ENCODE measurements at regions not wholly inside any gene's neighbourhood (a gene's known extent, or its start where the extent isn't known, plus 50 kb on each side); places are given as distances from the start of the nearest gene placed in this dataset.
A peak's percentile ranks its signal among the peaks of the same experiment; 100 is the strongest.
"Not testable (repeated sequence)": the region's sequence is repeated elsewhere in the genome, so short reads cannot be mapped to it uniquely, and the experiment has no call there.

- no peak for DNase-seq
Observed at GRCh38 chr2:7428454-7429204, 511.4 kb downstream of the RNF144A start.

GRCh38 chr2:7429733-7430132, 512.5 kb downstream of the RNF144A start:
- DNase-seq: no peak

GRCh38 chr2:7430421-7430868, 513.2 kb downstream of the RNF144A start:
- DNase-seq: no peak

DNA sequence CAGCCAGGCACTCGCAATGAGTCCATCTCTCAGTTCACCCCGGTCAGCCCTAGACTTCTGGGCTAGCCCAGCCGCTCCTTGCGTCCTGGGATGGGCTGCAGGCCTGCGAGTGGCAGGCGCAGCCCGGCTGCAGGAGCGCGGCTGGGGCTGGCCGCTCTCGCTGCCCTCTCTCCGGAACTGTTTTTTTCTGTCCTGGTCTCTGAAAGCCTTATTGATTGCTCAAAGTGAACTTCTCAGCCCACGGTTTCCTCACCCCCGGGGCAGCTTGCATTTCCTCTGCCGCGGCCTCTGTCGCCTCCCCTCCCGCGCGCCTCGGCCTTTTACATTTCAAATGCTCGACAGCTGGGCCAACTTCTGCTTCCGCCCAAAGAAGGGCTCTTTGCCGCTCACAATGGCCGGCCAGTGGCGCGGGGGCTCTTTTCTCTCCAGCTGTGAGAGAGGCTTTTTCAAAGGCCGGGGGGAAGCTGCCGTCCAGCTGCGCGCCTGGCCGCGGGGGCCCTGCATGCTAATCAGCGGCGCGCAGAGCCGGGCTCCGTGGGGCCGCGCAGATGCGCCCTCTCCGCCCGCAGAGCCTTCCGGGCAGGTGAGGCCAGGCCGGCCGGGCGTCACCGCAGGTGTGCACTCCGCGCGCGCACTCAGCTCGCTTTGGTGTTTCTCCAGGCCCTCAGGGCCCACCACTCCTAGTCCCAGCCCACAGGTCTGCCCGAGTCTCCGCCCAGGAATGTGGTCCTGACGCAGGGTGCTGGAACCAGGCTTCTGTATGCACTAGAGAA, 513.8 kb downstream of the RNF144A start:
- peak in 28 of 51 donors; percentile 1 to 33 (median 10) for DNase-seq

DNA sequence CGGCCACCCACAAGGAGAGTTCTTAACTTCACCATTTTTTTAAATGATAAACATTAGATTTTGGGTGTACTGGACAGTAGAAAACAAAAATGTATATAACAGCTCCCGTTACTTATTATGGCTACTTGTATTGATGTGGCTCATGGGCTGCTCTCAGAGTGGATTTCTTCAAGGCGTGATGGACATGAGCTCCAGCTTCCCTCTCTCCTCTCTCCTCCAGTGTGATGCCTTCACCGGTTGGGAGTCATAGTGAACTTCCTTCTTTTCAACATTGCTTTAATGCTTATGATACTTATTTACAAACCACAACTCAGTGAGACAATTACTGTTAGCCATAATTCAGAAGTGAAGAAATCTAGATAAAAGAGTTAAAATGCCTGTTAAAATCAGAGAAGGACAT, 515.2 kb downstream of the RNF144A start:
- DNase-seq: no peak

GRCh38 chr2:7436096-7436906, 519.1 kb downstream of the RNF144A start:
- DNase-seq: no peak

- no peak for DNase-seq
Observed at GRCh38 chr2:7437141-7437540, 519.9 kb downstream of the RNF144A start.

GRCh38 chr2:7437716-7438632, 520.8 kb downstream of the RNF144A start:
- no peak for DNase-seq

DNA sequence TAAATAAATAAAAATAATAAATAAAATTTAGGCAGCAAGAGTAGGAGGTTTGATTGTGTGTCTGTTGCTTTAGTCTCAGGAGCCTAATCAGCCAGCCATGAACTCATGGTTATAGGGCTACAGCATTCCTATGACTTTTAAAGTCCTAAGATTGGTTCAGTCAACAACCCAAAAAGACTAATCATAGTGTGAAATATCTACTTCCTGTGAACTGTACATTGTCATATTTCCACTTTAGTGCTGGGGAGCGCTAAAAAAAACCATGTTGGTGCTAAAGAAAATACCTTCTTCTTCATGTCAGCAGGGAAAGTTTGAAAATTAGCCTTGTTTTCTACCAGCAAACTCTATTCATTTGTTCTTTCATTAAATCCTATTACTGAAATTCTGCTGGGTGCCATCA, 521.6 kb downstream of the RNF144A start:
- no peak for DNase-seq

GRCh38 chr2:7440977-7441376, 523.8 kb downstream of the RNF144A start:
- no peak for DNase-seq

GRCh38 chr2:7441841-7442240, 524.6 kb downstream of the RNF144A start:
- not testable (repeated sequence) for DNase-seq

- DNase-seq: no peak
Observed at GRCh38 chr2:7444626-7445025, 527.4 kb downstream of the RNF144A start.

GRCh38 chr2:7448578-7449264, 531.5 kb downstream of the RNF144A start:
- no peak for DNase-seq

- no peak for DNase-seq
Observed at GRCh38 chr2:7449298-7449697, 532.1 kb downstream of the RNF144A start.

DNA sequence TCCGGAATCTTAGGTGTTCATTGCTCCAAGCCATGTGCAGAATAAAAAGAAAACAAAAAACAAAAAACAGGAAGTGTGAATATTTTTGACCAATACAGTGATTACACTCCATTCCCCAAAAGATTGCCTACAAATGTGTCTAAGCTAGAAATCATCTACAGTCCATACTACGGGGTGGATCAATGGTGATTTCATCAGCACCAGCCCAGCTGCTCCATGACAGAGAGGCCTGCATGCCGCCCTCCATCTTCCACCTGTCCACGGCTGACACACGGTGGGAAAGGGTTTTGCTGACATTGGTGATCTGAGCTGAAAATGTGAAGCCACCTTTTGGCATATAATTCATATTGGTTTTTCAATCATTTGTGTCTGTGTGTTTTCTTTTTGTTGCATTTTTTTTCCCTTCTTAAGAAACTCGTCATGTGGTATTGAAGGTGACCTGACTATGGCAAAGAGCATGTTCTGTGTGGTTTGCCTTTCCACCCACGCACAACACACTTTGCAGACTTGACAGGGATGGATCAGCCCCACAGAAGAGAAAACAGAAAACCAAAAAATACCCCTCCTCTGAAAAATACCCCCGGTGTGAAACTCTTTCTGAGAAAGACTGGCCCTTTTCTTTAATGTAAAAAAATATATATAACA, 533.1 kb downstream of the RNF144A start:
- DNase-seq: no peak

GRCh38 chr2:7450833-7451190, 533.6 kb downstream of the RNF144A start:
- DNase-seq: no peak

DNA sequence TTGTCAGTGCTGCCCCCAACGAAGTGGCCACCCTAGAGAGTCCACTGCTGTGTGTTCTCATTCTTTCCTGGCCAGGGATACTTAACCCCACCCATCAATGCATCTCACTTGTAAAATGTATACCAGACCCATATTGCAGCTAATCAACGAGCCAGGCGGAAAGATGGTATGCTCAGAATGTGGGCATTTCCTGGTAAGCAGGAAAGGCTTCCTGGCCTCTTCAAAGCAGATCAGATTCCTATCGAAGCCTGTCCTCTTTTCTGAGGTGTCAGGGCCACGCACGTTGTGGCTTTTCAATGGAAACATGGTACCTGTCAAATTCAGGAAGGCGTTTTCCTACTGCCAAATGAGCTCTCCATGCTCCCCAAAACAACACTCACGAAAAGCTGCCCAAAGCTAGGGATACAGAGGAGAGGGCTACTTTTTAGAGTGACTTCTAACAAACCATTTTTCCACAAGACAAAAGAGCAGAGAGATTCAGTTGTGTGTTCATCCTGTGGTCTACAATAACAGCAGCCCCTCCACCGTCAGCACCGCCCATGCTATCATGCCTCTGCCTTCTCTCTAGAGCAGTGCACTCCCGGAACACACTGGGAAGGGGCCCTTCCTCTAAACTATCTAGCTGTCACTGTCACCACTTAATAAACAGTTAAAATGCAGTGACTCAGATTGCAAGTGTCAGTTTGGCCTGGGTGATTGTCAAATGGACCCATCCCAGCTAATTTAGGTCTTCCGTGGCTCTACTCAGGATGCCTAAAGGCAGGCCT, 535.1 kb downstream of the RNF144A start:
- DNase-seq: no peak

GRCh38 chr2:7454592-7454991, 537.4 kb downstream of the RNF144A start:
- DNase-seq: no peak

GRCh38 chr2:7456762-7457161, 539.5 kb downstream of the RNF144A start:
- no peak for DNase-seq

Measured in hypothalamus (tissue), 51 donors.